EH (cell line): ENCODE measurements at regions not wholly inside any gene's neighbourhood (a gene's known extent, or its start where the extent isn't known, plus 50 kb on each side); places are given as distances from the start of the nearest gene placed in this dataset.

Experiments used
- DNase-seq: peaks from one replicate; pipeline ENCODE4 v3.0.0-alpha.2; 2015; ENCODE audit warnings: low read depth

DNA sequence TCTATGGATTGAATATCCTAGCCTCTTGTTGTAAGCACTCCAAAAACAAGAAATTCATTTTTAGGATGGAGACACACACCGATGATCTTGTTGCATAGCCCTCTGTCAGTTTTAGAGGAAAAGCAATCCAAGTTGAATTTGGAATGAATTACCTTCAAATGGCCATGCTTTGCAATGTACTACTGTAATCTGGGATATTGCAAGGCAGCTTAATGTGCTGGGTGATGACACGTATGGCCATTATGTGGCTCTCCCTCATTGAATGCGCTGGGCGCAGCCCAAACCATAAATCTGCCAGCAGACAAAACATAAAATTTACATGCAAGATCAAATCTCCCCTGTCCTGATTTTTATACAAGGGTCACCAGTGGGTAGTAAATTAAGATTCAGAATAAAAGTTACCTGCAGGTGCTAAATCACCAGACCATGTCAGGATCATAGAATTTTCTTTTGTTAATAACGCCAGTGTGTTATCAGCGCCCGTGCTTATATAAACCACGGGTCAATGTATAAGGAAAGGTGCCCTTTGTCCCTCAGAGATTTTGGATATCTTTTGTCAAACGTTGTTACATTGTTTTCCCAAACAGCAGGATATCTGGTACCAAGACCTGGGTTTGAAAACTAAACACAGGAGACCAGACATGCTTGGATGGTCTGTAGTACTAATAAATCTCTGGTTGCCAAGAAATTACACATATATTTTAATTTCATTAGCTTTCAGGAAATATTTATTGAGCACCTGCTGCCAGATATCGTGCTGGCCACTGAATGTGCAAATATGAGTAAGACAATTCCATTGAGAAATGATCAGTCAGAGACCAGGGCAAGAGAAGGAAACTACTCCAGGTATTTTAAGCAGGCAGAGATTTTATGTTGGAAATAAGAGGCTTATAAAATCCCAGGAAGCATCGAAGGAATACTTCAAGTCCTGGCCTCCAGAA, 237.1 kb downstream of the EBLN2 start:
- no peak for DNase-seq

- no peak for DNase-seq
Observed at GRCh38 chr3:73299184-73299691, 237.8 kb downstream of the EBLN2 start.

- no peak for DNase-seq
Observed at GRCh38 chr3:73314151-73314951, 252.9 kb downstream of the EBLN2 start.

DNA sequence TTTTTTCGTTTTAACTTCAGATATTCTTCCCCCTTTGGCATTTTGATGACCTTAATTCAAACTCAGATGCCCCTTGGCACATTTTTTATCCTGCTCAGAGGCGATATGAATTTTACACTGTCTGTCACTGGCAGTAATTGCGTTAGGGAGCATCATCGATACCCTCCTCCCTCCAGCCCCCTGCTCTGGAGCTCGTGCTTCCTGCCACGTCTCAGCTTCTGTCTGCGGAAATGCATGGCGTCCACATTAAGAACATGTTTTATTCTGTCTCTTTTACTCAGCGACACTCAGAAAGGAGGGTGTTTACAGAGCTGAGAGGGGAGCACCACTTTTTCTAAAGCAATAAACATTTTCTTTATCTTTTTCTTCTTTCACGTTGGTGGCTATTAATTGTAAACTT, 254.2 kb downstream of the EBLN2 start:
- no peak for DNase-seq

- no peak for DNase-seq
Observed at GRCh38 chr3:73319179-73319769, 257.8 kb downstream of the EBLN2 start.

GRCh38 chr3:73321286-73321999, 260.0 kb downstream of the EBLN2 start:
- no peak for DNase-seq

- peak; percentile 14 for DNase-seq
Observed at GRCh38 chr3:73324203-73325155, 263.0 kb downstream of the EBLN2 start.

DNA sequence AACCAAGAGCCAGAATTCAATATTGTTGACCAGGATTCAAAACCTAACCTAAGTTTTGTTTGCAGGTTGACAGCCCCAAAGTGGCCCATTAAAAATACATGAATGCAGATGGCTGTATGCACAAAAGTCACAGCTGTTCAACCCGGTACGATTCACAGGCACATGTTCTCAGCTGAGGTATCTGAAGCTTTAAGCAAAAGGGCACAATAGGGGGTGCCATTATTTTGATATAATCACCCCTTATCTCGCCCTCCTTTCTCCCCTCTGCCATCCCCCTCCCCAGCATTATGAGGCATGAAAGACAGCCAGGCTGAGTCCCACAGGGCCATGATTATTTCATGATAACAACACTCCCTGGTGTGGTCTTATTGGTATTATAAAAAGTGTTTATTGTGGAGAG, 264.9 kb downstream of the EBLN2 start:
- DNase-seq, result no peak

DNA sequence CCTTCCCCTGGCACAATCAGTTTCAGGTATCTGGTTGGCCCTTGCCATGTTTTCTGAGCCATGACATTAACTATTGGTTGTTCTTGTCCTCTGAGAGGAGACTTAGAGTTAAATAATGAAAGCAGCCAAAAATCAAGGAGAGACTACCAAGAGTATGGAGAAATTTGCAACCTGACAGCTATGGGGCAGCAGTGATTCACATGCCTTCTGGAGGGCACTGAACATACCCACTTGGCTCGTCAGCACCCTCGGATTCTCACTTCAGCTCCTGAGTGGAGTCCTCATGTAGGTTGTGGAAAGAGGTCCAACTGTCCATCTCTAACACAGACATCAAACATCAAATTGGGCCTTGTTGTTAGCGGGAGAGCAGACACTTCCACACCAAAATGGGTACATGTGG, 265.6 kb downstream of the EBLN2 start:
- peak; percentile 4 for DNase-seq
